ENCODE measurements at regions not wholly inside any gene's neighbourhood (a gene's known extent, or its start where the extent isn't known, plus 50 kb on each side); places are given as distances from the start of the nearest gene placed in this dataset.

GRCh38 chr2:7102826-7103225 is 185.6 kb downstream of the RNF144A start:
- Histone ChIP-seq H3K36me3 (replicated peaks in 1 of 2) (no peaks in the 10 kb centered on the region), H3K9me3 (replicated peaks in 1 of 3) (no peaks in the 10 kb centered on the region), H3K27ac (no peak overlapping the region), H3K4me3 (no peak overlapping the region), H3K4me1 (replicated peaks in 1 of 2) (no peaks in the 10 kb centered on the region), H3K27me3 (no peaks in the 10 kb centered on the region)
- no peak for TF ChIP-seq CTCF (IDR thresholded peaks at IDR 0.05)
- no peak for TF ChIP-seq POLR2A (IDR thresholded peaks at IDR 0.05)
- intact Hi-C loops (cut with DNase I) = no loop called here
- no peak for DNase-seq
- 94 to 99% (median 97%) methylated on average over 4 of the region's 4 CpGs for WGBS, 4 donors

DNA sequence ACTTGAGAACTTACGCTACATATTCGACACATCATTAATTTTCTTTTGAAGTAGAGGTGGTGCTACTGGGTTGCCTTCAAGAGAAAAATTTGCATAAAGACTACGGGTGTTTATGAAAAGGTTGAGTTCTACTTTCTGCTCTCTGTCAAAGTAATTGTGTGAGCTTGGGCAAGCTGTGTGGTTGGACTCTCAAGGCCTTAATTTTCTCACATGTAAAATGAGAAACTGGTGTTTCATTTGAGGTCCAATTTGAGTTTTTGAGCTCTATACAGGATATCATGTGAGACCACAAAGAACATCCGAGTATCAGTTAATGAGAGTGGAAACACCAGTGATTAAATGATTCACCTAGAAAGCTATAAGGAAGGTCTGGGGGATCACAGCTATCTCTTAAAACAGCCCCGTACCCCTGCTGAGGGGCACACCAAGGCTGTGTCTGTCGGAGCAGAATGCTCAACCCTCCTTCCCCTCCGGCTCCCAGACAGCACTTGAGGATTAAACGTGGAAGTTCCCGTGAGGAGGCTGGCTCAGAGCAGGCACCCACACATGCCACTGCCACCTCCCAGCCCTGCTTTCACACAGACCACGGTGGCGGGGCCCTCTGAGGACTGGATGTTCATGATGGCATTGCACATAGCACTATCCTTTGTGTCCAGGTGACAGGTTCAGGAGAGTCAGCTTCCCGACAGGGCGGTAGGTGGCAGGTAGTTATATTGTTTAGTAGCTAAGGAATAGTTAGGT is 191.8 kb downstream of the RNF144A start:
- intact Hi-C loops (cut with DNase I) = no loop called here
- Histone ChIP-seq H3K4me1 (replicated peaks in 1 of 2) (no peaks in the 10 kb centered on the region), H3K4me3 (no peak overlapping the region), H3K27me3 (no peaks in the 10 kb centered on the region), H3K9me3 (replicated peaks in 1 of 3) (no peaks in the 10 kb centered on the region), H3K36me3 (replicated peaks in 1 of 2) (no peaks in the 10 kb centered on the region), H3K27ac (no peak overlapping the region)
- no peak for TF ChIP-seq CTCF (IDR thresholded peaks at IDR 0.05)
- TF ChIP-seq POLR2A (IDR thresholded peaks at IDR 0.05) = no peak
- 85 to 93% (median 87%) methylated on average over 13 of the region's 13 CpGs for WGBS, 4 donors
- DNase-seq = no peak

- H3K9me3 ChIP-seq (replicated peaks in 1 of 3) = no peaks in the 10 kb centered on the region
- no peak for DNase-seq
- no peak for TF ChIP-seq POLR2A (IDR thresholded peaks at IDR 0.05)
- TF ChIP-seq CTCF (IDR thresholded peaks at IDR 0.05) = no peak
- no peaks in the 10 kb centered on the region for H3K36me3 ChIP-seq (replicated peaks in 1 of 2)
- WGBS, 4 donors = 84 to 92% (median 88%) methylated on average over 5 to 6 of the region's 6 CpGs
- no peaks in the 10 kb centered on the region for H3K4me1 ChIP-seq (replicated peaks in 1 of 2)
- H3K4me3 ChIP-seq = no peak overlapping the region
- H3K27me3 ChIP-seq = no peaks in the 10 kb centered on the region
- intact Hi-C loops (cut with DNase I) = no loop called here
- no peak overlapping the region for H3K27ac ChIP-seq
Observed at GRCh38 chr2:7109533-7109885, 192.3 kb downstream of the RNF144A start.

- Histone ChIP-seq H3K27ac (no peak overlapping the region), H3K9me3 (replicated peaks in 1 of 3) (no peaks in the 10 kb centered on the region), H3K36me3 (replicated peaks in 1 of 2) (no peaks in the 10 kb centered on the region), H3K4me1 (replicated peaks in 1 of 2) (no peaks in the 10 kb centered on the region), H3K4me3 (no peak overlapping the region), H3K27me3 (no peaks in the 10 kb centered on the region)
- no peak for DNase-seq
- intact Hi-C loops (cut with DNase I) = no loop called here
- TF ChIP-seq POLR2A (IDR thresholded peaks at IDR 0.05) = no peak
- no peak for TF ChIP-seq CTCF (IDR thresholded peaks at IDR 0.05)
Observed at GRCh38 chr2:7111626-7112025, 194.4 kb downstream of the RNF144A start.

Data from adrenal gland (tissue), 9 donors.